Right lobe of liver (tissue), 6 donors: ENCODE measurements at regions not wholly inside any gene's neighbourhood (a gene's known extent, or its start where the extent isn't known, plus 50 kb on each side); places are given as distances from the start of the nearest gene placed in this dataset.
"Not testable (repeated sequence)": the region's sequence is repeated elsewhere in the genome, so short reads cannot be mapped to it uniquely, and the experiment has no call there.

ENCODE experiments used
- ATAC-seq, 4 donors: fragments of 200-7000 bp; cut with Tn5 transposase; one replicate each; pipeline ENCODE4 v1.9.1; 2020; ENCODE audit warnings: mild to moderate bottlenecking in 4 of 4, moderate library complexity in 4 of 4
- DNase-seq, 3 donors: peaks; one replicate each; pipeline ENCODE4 v3.0.0-alpha.2; 2020
- H3K27ac ChIP-seq, 3 donors: fragments of 200-600 bp; one replicate each; pipeline ENCODE4 v1.8.0; 2022
- H3K27me3 ChIP-seq, 2 donors: fragments of 200-600 bp; one replicate each; pipeline ENCODE4 v1.8.0; 2022
- H3K36me3 ChIP-seq, 4 donors: fragments of 200-600 bp; sonication (generic) in 1 of 4; one replicate each; pipeline versions ENCODE4 v1.5.1 to v1.8.0; 2017 to 2022; ENCODE audit warnings: control low read depth in 1 of 4
- H3K4me1 ChIP-seq, 4 donors: fragments of 200-600 bp; sonication (generic) in 1 of 4; one replicate each; pipeline versions ENCODE4 v1.5.1 to v1.8.0; 2017 to 2022; ENCODE audit warnings: control low read depth in 1 of 4
- H3K4me3 ChIP-seq, 3 donors: fragments of 200-600 bp; one replicate each; pipeline ENCODE4 v1.8.0; 2022
- H3K9me3 ChIP-seq, 4 donors: fragments of 200-600 bp; sonication (generic) in 1 of 4; one replicate each; pipeline versions ENCODE4 v1.5.1 to v1.8.0; 2017 to 2022; ENCODE audit warnings: control low read depth in 1 of 4
- CTCF ChIP-seq, 4 donors: fragments of 200-600 bp in 3 of 4; fragments of 450-650 bp in 1 of 4; IDR thresholded peaks; one replicate each; pipeline versions ENCODE4 v1.5.1 to v1.8.0; 2016 to 2022; ENCODE audit warnings: antibody characterized with exemption in 4 of 4, mild to moderate bottlenecking in 2 of 4
- POLR2A ChIP-seq: fragments of 450-650 bp; IDR thresholded peaks from one replicate; pipeline ENCODE4 v1.6.1; 2017; ENCODE audit warnings: antibody characterized with exemption, mild to moderate bottlenecking
- WGBS: methylation state at CpG from one replicate; pipeline ENCODE4 v1.1.6; 2018; ENCODE audit warnings: low coverage, low lambda C conversion rate; ENCODE audit not compliant: insufficient coverage; ENCODE audit errors: missing lambda C conversion rate; 5-methylcytosine and 5-hydroxymethylcytosine counted together
- intact Hi-C, 2 donors: fragments of 100-400 bp; cut with DNase I; formaldehyde crosslinking; loops; one replicate each; pipeline versions ENCODE4 v1.11.2 to v1.14.1; 2022
- donor health status: DM: no; HTN: yes; CAD: no.
- donor health status: DM: no; HTN: no; CAD: no.
- donor health status: DM: no; HTN: no; CAD: no.
- donor health status: DM: no; HTN: yes; CAD: no.
- donor health status: DM: no; HTN: yes; CAD: no.

GRCh38 chr10:47166405-47166777, 133.6 kb upstream of the GDF10 start:
- no peak overlapping the region for H3K4me3 ChIP-seq
- no peaks in the 10 kb centered on the region for H3K4me1 ChIP-seq
- TF ChIP-seq CTCF (IDR thresholded peaks at IDR 0.05) (no peak), POLR2A (no peak)
- DNase-seq (no peak), ATAC-seq (no peak)
- intact Hi-C loops = no loop called here
- peak overlapping the region in 1 of 3 donors; percentile 38 for H3K27ac ChIP-seq
- 71% methylated on average over 1 of the region's 7 CpGs for WGBS
- no peaks in the 10 kb centered on the region for H3K9me3 ChIP-seq
- no peaks in the 10 kb centered on the region for H3K36me3 ChIP-seq
- no peaks in the 10 kb centered on the region for H3K27me3 ChIP-seq

GRCh38 chr10:47166808-47167581, 133.0 kb upstream of the GDF10 start:
- H3K4me3 ChIP-seq, H3K27me3 ChIP-seq, H3K4me1 ChIP-seq, H3K9me3 ChIP-seq, H3K36me3 ChIP-seq, H3K27ac ChIP-seq, intact Hi-C loops: not testable (repeated sequence)
- ATAC-seq (peak in 2 of 4 donors; percentile 35 to 40), DNase-seq (peak in 1 of 3 donors; percentile 42)
- 51% methylated on average over 12 of the region's 17 CpGs for WGBS

GRCh38 chr10:47167591-47167990, 132.4 kb upstream of the GDF10 start:
- ATAC-seq (no peak), DNase-seq (no peak)
- Histone ChIP-seq H3K36me3 (no peaks in the 10 kb centered on the region), H3K27me3 (no peaks in the 10 kb centered on the region), H3K4me3 (no peak overlapping the region), H3K9me3 (no peaks in the 10 kb centered on the region), H3K4me1 (no peaks in the 10 kb centered on the region), H3K27ac (no peak overlapping the region)
- no peak for TF ChIP-seq POLR2A
- TF ChIP-seq CTCF (IDR thresholded peaks at IDR 0.05) = no peak
- intact Hi-C loops = no loop called here
- WGBS = 0% methylated on average over 1 of the region's 2 CpGs

- H3K27ac ChIP-seq = no peak overlapping the region
- ATAC-seq = peak in 1 of 4 donors; percentile 15
- no peaks in the 10 kb centered on the region for H3K9me3 ChIP-seq
- DNase-seq = no peak
- H3K4me1 ChIP-seq = no peaks in the 10 kb centered on the region
- 31% methylated on average over 1 of the region's 1 CpG for WGBS
- H3K4me3 ChIP-seq = no peak overlapping the region
- no peaks in the 10 kb centered on the region for H3K36me3 ChIP-seq
- no peak for TF ChIP-seq CTCF (IDR thresholded peaks at IDR 0.05)
- no peak for TF ChIP-seq POLR2A
- intact Hi-C loops = no loop called here
- H3K27me3 ChIP-seq = no peaks in the 10 kb centered on the region
Observed at GRCh38 chr10:47169581-47169980, 130.4 kb upstream of the GDF10 start.

- Histone ChIP-seq H3K27me3 (no peaks in the 10 kb centered on the region), H3K9me3 (no peaks in the 10 kb centered on the region), H3K4me3 (no peak overlapping the region), H3K4me1 (no peaks in the 10 kb centered on the region), H3K27ac (no peak overlapping the region), H3K36me3 (no peaks in the 10 kb centered on the region)
- DNase-seq (no peak), ATAC-seq (no peak)
- TF ChIP-seq POLR2A (no peak), CTCF (IDR thresholded peaks at IDR 0.05) (no peak)
- 73% methylated on average over 6 of the region's 6 CpGs for WGBS
- intact Hi-C loops = no loop called here
Observed at GRCh38 chr10:47173929-47174442, 126.0 kb upstream of the GDF10 start.
